Fibroblast of pulmonary artery (primary cell): ENCODE measurements at regions not wholly inside any gene's neighbourhood (a gene's known extent, or its start where the extent isn't known, plus 50 kb on each side); places are given as distances from the start of the nearest gene placed in this dataset.
"Not testable (repeated sequence)": the region's sequence is repeated elsewhere in the genome, so short reads cannot be mapped to it uniquely, and the experiment has no call there.

Experiments used
- DNase-seq: peaks from one replicate; pipeline ENCODE4 v3.0.0-alpha.2; 2010; ENCODE audit warnings: low read depth
- H3K4me3 ChIP-seq: replicated peaks from 2 replicates; pipeline ENCODE4 v1.5.1; 2011; ENCODE audit warnings: low read depth, mild to moderate bottlenecking, control low read depth, low read length, moderate library complexity
- TF ChIP-seq, protein P1 (sequence below): IDR thresholded peaks from 2 replicates; pipeline ENCODE4 v1.5.1; 2011; ENCODE audit warnings: mild to moderate bottlenecking, control low read depth, low read length, inconsistent platforms; ENCODE audit errors: missing control alignments

DNA sequence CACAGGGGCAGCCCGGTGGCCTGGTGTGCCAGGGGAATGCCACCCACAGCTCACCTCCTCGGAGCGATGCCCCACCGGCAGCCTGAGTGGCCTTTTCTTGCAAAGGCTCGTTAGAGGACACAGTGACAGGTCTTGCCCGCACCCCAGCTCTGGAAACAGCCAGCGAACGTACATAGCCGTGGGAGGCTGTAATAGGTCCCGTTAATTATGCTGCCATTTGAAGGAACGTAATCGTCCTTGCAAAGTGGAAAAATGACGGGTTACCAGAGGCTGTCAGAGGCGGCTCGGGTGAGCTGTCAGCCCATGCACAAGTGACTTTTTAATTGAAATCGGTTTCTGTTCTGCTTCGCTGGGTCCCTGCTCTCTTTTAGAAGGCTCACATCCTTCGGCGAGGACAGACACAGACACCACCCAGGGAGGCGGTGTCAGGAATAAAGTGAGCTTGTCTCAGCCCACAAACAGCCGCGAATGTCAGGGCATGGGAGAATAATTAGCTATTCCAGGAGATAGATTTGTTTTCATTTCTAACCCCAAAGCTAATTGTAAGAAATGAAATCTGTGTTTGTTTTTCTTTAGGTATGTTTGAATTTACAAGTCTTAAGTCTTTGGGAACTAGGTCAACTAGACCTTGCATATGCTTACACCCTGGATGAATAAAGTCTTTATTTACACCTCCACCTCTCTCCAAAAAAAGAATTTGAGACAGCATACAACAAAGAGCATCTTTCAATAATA is 77.2 kb upstream of the RFLNA start:
- no peak overlapping the region for H3K4me3 ChIP-seq
- TF ChIP-seq, protein P1, sequence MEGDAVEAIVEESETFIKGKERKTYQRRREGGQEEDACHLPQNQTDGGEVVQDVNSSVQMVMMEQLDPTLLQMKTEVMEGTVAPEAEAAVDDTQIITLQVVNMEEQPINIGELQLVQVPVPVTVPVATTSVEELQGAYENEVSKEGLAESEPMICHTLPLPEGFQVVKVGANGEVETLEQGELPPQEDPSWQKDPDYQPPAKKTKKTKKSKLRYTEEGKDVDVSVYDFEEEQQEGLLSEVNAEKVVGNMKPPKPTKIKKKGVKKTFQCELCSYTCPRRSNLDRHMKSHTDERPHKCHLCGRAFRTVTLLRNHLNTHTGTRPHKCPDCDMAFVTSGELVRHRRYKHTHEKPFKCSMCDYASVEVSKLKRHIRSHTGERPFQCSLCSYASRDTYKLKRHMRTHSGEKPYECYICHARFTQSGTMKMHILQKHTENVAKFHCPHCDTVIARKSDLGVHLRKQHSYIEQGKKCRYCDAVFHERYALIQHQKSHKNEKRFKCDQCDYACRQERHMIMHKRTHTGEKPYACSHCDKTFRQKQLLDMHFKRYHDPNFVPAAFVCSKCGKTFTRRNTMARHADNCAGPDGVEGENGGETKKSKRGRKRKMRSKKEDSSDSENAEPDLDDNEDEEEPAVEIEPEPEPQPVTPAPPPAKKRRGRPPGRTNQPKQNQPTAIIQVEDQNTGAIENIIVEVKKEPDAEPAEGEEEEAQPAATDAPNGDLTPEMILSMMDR, result no peak

DNA sequence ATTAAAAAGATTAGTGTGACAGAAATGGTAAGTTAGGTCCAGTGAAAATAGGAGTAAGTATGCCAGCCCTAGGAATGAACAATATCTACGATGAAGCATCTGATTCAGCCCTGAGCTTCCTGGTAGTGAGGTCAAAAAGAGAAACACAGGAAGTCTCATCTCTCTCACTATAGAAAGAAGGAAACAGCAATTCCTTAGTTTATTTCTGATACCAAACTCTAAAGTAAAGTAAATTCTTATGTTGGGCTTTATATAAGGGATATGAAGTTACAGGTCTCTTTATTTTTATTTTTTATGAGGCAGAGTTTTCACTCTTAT is 76.7 kb upstream of the RFLNA start:
- no peak overlapping the region for H3K4me3 ChIP-seq
- DNase-seq, result no peak
- TF ChIP-seq, protein P1, result no peak

More for the DNA sequence above, 77.2 kb upstream of the RFLNA start:
- no peak for DNase-seq

DNA sequence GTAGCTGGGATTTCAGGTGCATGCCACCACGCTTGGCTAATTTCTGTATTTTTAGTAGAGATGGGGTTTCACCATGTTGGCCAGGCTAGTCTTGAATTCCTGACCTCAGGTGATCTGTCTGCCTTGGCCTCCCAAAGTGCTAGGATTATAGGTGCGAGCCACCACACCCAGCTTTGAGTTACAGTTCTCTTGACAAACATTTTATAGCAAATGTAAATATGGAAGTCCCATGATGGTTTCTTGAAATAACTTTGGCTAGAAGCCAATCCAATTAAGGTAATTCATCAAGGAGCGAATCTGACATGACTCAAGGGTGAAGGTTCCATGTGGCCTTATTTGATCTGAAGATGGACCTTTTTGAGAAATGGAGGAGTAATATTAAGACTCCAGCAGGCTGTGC is 76.2 kb upstream of the RFLNA start:
- H3K4me3 ChIP-seq, DNase-seq: not testable (repeated sequence)

DNA sequence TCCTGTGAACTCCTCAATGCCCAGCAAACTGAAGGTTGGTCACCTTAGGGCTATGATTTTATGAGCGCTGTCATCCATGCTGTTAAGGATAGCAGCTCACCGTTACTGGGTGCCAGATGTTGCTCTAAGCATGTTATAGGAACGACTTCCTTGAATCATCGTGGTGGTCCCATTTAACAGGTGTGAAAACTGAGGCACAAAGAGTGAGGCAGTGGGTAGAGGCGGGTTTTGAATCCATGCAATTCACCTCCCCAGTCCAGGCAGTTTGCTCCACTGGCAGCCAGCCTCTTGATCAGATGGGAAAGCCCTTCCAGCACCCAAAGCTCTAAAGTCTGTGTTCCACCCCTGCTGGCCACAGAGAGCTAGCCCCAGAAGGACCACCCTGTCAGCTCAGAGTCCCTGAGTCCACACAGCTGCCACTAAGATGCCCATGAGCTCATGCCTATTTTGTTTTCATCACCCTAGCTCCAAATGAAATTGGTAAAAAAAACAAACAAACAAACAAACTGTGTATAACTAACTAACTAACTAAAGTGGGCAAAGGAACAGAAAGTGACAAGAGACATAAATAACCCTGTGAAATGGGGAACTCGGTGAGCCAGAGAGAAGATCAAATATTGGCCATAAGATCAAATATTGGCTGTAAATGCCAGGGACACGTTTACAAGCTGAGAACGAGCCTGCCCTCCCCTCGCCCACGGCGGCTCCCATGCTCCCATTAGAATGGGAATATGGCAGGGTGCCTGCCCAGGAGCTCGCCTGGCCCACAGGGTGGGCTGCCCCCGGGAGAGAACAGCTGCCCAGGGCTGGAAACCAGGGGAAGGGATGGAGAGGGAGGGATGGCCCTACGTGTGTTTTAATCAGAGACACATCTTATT is 72.3 kb upstream of the RFLNA start:
- TF ChIP-seq, protein P1, result no peak
- no peak overlapping the region for H3K4me3 ChIP-seq

DNA sequence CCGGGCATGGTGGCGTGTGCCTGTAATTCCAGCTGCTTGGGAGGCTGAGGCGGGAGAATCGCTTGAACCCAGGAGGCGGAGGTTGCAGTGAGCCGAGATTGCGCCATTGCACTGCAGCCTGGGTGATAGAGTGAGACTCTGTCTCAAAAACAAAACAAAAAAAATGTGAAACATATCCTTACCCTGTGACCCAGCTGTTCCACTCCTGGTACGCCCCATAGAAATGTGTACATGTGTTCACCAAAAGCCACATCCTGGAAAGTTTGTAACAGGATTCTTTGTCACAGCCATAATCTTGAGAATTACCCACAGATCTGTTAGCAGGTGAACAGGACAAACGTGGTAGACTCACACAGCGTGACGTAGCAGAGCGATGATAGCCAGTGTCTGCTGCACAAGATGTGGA is 71.2 kb upstream of the RFLNA start:
- not testable (repeated sequence) for DNase-seq, H3K4me3 ChIP-seq

More for the DNA sequence above, 72.3 kb upstream of the RFLNA start:
- no peak for DNase-seq

DNA sequence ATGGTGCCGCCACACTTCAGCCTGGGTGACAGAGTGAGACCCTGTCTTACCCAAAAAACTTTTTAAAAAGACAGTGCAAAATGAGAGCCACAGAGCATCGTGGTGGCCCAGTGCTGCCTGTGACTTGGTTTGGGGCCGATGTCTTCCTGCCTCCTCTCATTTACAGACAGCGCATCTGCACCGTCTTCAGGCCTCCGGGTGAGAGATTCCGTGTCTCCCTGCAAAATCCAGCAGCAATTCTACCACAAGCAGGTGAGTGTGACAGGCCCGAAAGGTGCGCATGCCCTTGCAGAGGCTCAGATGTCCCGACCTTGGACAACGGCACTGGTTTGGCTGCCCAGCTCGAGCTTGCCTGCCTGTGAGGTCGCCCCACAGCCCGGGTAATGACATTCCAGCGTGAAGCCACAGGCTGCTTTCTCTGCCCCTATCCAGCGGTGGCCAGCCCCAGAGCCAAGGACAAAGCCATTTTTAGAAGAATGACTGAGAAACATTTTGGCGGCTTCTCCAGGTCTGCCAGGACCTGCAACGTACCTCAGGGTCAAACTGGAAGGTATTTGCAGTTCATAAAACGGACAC is 70.3 kb upstream of the RFLNA start:
- TF ChIP-seq, protein P1, result no peak
- H3K4me3 ChIP-seq, result no peak overlapping the region
- no peak for DNase-seq

DNA sequence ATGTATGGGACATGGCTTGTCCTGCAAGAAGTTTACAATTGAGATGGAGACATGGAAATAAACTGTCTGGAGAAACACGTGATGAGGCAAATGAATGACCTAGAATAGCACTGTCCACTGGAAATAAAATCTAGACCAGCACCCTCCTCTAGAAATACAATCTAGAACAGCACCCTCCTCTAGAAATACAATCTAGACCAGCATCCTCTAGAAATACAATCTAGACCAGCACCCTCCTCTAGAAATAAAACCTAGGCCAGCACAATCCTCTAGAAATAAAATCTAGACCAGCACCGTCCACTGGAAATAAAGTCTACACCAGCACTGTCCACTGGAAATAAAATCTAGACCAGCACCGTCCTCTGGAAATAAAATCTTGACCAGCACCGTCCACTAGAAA is 69.2 kb upstream of the RFLNA start:
- H3K4me3 ChIP-seq, result no peak overlapping the region
- TF ChIP-seq, protein P1, result no peak
- no peak for DNase-seq
